Stimulated activated CD4-positive, alpha-beta T cell treated with anti-CD3 and anti-CD28 coated beads, Interleukin-4, amount 100 ng/mL, for 1 hour (primary cell): ENCODE measurements at regions not wholly inside any gene's neighbourhood (a gene's known extent, or its start where the extent isn't known, plus 50 kb on each side); places are given as distances from the start of the nearest gene placed in this dataset.

Experiments
- DNase-seq: peaks from one replicate; pipeline ENCODE4 v3.0.0-alpha.2; 2020

GRCh38 chr1:3954170-3955169 is 54.4 kb upstream of the C1orf174 start:
- DNase-seq = no peak

GRCh38 chr1:3955196-3955772 is 55.2 kb upstream of the C1orf174 start:
- no peak for DNase-seq

- no peak for DNase-seq
These were observed 56.6 kb upstream of the C1orf174 start for GRCh38 chr1:3956527-3957170.

GRCh38 chr1:3959361-3959760 is 59.3 kb upstream of the C1orf174 start:
- DNase-seq = no peak

GRCh38 chr1:3963554-3963953 is 63.5 kb upstream of the C1orf174 start:
- DNase-seq = no peak

- no peak for DNase-seq
These were observed 65.6 kb upstream of the C1orf174 start for GRCh38 chr1:3965693-3966092.

GRCh38 chr1:3968851-3969250 is 68.8 kb upstream of the C1orf174 start:
- no peak for DNase-seq

GRCh38 chr1:3971981-3972380 is 71.9 kb upstream of the C1orf174 start:
- DNase-seq = no peak

GRCh38 chr1:3975903-3976630 is 76.0 kb upstream of the C1orf174 start:
- DNase-seq = no peak

GRCh38 chr1:3976821-3977220 is 76.7 kb upstream of the C1orf174 start:
- DNase-seq = no peak

GRCh38 chr1:3978196-3978989 is 78.3 kb upstream of the C1orf174 start:
- DNase-seq = no peak

- no peak for DNase-seq
These were observed 78.9 kb upstream of the C1orf174 start for GRCh38 chr1:3978990-3979325.

- no peak for DNase-seq
These were observed 81.2 kb upstream of the C1orf174 start for GRCh38 chr1:3981261-3981660.

- no peak for DNase-seq
These were observed 81.9 kb upstream of the C1orf174 start for GRCh38 chr1:3981746-3982505.

GRCh38 chr1:3983181-3983580 is 83.1 kb upstream of the C1orf174 start:
- DNase-seq = no peak

- DNase-seq = no peak
These were observed 84.5 kb upstream of the C1orf174 start for GRCh38 chr1:3984586-3984985.

- DNase-seq = no peak
These were observed 86.7 kb upstream of the C1orf174 start for GRCh38 chr1:3986686-3987218.

GRCh38 chr1:3987669-3988235 is 87.7 kb upstream of the C1orf174 start:
- DNase-seq = no peak

- no peak for DNase-seq
These were observed 88.4 kb upstream of the C1orf174 start for GRCh38 chr1:3988431-3988830.

GRCh38 chr1:3989465-3989864 is 89.4 kb upstream of the C1orf174 start:
- DNase-seq = no peak

GRCh38 chr1:3992103-3992556 is 92.1 kb upstream of the C1orf174 start:
- no peak for DNase-seq
